GM18909 (cell line): ENCODE measurements at regions not wholly inside any gene's neighbourhood (a gene's known extent, or its start where the extent isn't known, plus 50 kb on each side); places are given as distances from the start of the nearest gene placed in this dataset.
"Not testable (repeated sequence)": the region's sequence is repeated elsewhere in the genome, so short reads cannot be mapped to it uniquely, and the experiment has no call there.

Experiments used
- ATAC-seq: cut with Tn5 transposase; IDR thresholded peaks from one replicate; pipeline ENCODE4 v1.9.1; 2021; ENCODE audit warnings: mild to moderate bottlenecking; ENCODE audit not compliant: unreplicated experiment, poor library complexity

- ATAC-seq: no peak
Measured at GRCh38 chr2:106294182-106294581, 100.1 kb upstream of the UXS1 start.

- ATAC-seq: no peak
Measured at GRCh38 chr2:106293271-106293783, 99.2 kb upstream of the UXS1 start.

- no peak for ATAC-seq
Measured at GRCh38 chr2:106292627-106293026, 98.5 kb upstream of the UXS1 start.

GRCh38 chr2:106288873-106289272 lies 94.8 kb upstream of the UXS1 start:
- no peak for ATAC-seq

- no peak for ATAC-seq
Measured at GRCh38 chr2:106285237-106285829, 91.2 kb upstream of the UXS1 start.

- no peak for ATAC-seq
Measured at GRCh38 chr2:106284691-106285202, 90.6 kb upstream of the UXS1 start.

GRCh38 chr2:106284255-106284654 lies 90.2 kb upstream of the UXS1 start:
- ATAC-seq: no peak

- ATAC-seq: not testable (repeated sequence)
Measured at GRCh38 chr2:106283228-106284152, 89.4 kb upstream of the UXS1 start.

GRCh38 chr2:106282462-106283170 lies 88.5 kb upstream of the UXS1 start:
- ATAC-seq: no peak

- ATAC-seq: not testable (repeated sequence)
Measured at GRCh38 chr2:106281907-106282430, 87.9 kb upstream of the UXS1 start.

GRCh38 chr2:106280722-106281446 lies 86.8 kb upstream of the UXS1 start:
- ATAC-seq: no peak

- ATAC-seq: no peak
Measured at GRCh38 chr2:106280224-106280623, 86.1 kb upstream of the UXS1 start.

- no peak for ATAC-seq
Measured at GRCh38 chr2:106278112-106278876, 84.2 kb upstream of the UXS1 start.

- ATAC-seq: no peak
Measured at GRCh38 chr2:106277426-106277825, 83.3 kb upstream of the UXS1 start.

GRCh38 chr2:106275971-106276370 lies 81.9 kb upstream of the UXS1 start:
- no peak for ATAC-seq

GRCh38 chr2:106274668-106275067 lies 80.6 kb upstream of the UXS1 start:
- ATAC-seq: no peak

GRCh38 chr2:106272216-106272807 lies 78.2 kb upstream of the UXS1 start:
- no peak for ATAC-seq

GRCh38 chr2:106270471-106270891 lies 76.4 kb upstream of the UXS1 start:
- no peak for ATAC-seq
